Heart right ventricle (tissue), 16 donors: ENCODE measurements at regions not wholly inside any gene's neighbourhood (a gene's known extent, or its start where the extent isn't known, plus 50 kb on each side); places are given as distances from the start of the nearest gene placed in this dataset.
"Not testable (repeated sequence)": the region's sequence is repeated elsewhere in the genome, so short reads cannot be mapped to it uniquely, and the experiment has no call there.

Experiments
- ATAC-seq, 8 donors: fragments of 200-7000 bp; cut with Tn5 transposase; one replicate each; pipeline ENCODE4 v1.9.1; 2020; ENCODE audit warnings: mild to moderate bottlenecking in 8 of 8, moderate library complexity in 8 of 8, moderate number of reproducible peaks in 1 of 8
- DNase-seq, 2 donors: peaks; one replicate each; pipeline ENCODE4 v3.0.0-alpha.2; 2020
- H3K27ac ChIP-seq, 10 donors: fragments of 200-600 bp; sonication (generic) in 2 of 10; one replicate each; pipeline versions ENCODE4 v1.5.0 to v1.8.0; 2020 to 2022; ENCODE audit warnings: mild to moderate bottlenecking in 3 of 10
- H3K27me3 ChIP-seq, 7 donors: fragments of 200-600 bp; one replicate each; pipeline ENCODE4 v1.8.0; 2021 to 2022; ENCODE audit warnings: mild to moderate bottlenecking in 2 of 7
- H3K36me3 ChIP-seq, 9 donors: fragments of 200-600 bp; sonication (generic) in 1 of 9; one replicate each; pipeline versions ENCODE4 v1.5.0 to v1.8.0; 2020 to 2022; ENCODE audit warnings: mild to moderate bottlenecking in 2 of 9
- H3K4me1 ChIP-seq, 9 donors: fragments of 200-600 bp; sonication (generic) in 1 of 9; one replicate each; pipeline versions ENCODE4 v1.5.0 to v1.8.0; 2020 to 2022; ENCODE audit warnings: mild to moderate bottlenecking in 4 of 9
- H3K4me3 ChIP-seq, 10 donors: fragments of 200-600 bp; sonication (generic) in 2 of 10; one replicate each; pipeline versions ENCODE4 v1.5.0 to v1.8.0; 2020 to 2022; ENCODE audit warnings: mild to moderate bottlenecking in 7 of 10, moderate library complexity in 2 of 10
- H3K9me3 ChIP-seq, 11 donors: fragments of 200-600 bp in 10 of 11; sonication (generic) in 2 of 11; one replicate each; pipeline versions ENCODE4 v1.5.0 to v1.8.0; 2013 to 2022; ENCODE audit warnings: mild to moderate bottlenecking in 2 of 11, control low read depth in 1 of 11, moderate library complexity in 1 of 11
- WGBS, 2 donors: extraction: QIAGEN DNeasy Blood & Tissue Kit; methylation state at CpG; one replicate each; pipeline ENCODE4 v1.1.7; 2013; ENCODE audit warnings: inconsistent platforms in 1 of 2; 5-methylcytosine and 5-hydroxymethylcytosine counted together
- intact Hi-C, 10 donors: fragments of 100-400 bp; cut with DNase I; formaldehyde crosslinking; loops; one replicate each; pipeline versions ENCODE4 v1.11.1 to v1.14.2; 2022
- TF ChIP-seq, protein P1 (sequence below), 9 donors: fragments of 200-600 bp; sonication (generic) in 2 of 9; IDR thresholded peaks; one replicate each; pipeline versions ENCODE4 v1.5.0 to v1.8.0; 2021 to 2022; ENCODE audit warnings: antibody characterized with exemption in 9 of 9, mild to moderate bottlenecking in 5 of 9, moderate library complexity in 1 of 9
- donor health status: Arrhythmogenic right ventricular cardiomyopathy.
- donor health status: ischemic (EF 13 %, LVEDD 7.1; RV severe dilation, severe dysfunction).
- donor health status: healthy with polysubstance abuse.
- donor health status: DM: no; HTN: yes; CAD: no.
- donor health status: DM: no; HTN: no; CAD: no.
- donor health status: ischemic (EF 25% LVEDD 6.9; RV normal size, moderate dysfunction).
- donor health status: ischemic (EF 25% LVEDD 5.7; RV mildly dilated, moderate dysfunction).
- donor health status: healthy.
- donor health status: DM: yes; HTN: yes; CAD: no.
- donor health status: Ischemic cardiomyopathy.
- donor health status: ischemic (EF 35%, LVEDD 5.7; RV mildly dilated, moderate dysfunction).
- donor health status: nonischemic (EF 11% LVEDD 7.7; RV severe dilation, severe dysfunction).
- donor health status: DM: yes; HTN: yes; CAD: no.
- donor health status: PGD.
- donor health status: ischemic (EF 29% LVEDD 5.4; RV normal size, mild dysfunction).
- donor health status: nonischemic (EF 23%, LVEDD 6.1; RV moderate dilation, normal function).

GRCh38 chr4:25986807-25987206, 72.8 kb downstream of the SMIM20 start:
- Histone ChIP-seq H3K9me3 (peaks cover 0 to 4% (median 0%) of the 10 kb centered on the region in 11 donors), H3K36me3 (no peaks in the 10 kb centered on the region), H3K27me3 (no peaks in the 10 kb centered on the region), H3K27ac (no peak overlapping the region), H3K4me1 (peaks cover 0 to 14% (median 9%) of the 10 kb centered on the region in 9 donors), H3K4me3 (no peak overlapping the region)
- DNase-seq: no peak
- no peak for ATAC-seq
- 93 to 96% methylated on average over 7 of the region's 7 CpGs for WGBS, 2 donors
- TF ChIP-seq, protein P1, sequence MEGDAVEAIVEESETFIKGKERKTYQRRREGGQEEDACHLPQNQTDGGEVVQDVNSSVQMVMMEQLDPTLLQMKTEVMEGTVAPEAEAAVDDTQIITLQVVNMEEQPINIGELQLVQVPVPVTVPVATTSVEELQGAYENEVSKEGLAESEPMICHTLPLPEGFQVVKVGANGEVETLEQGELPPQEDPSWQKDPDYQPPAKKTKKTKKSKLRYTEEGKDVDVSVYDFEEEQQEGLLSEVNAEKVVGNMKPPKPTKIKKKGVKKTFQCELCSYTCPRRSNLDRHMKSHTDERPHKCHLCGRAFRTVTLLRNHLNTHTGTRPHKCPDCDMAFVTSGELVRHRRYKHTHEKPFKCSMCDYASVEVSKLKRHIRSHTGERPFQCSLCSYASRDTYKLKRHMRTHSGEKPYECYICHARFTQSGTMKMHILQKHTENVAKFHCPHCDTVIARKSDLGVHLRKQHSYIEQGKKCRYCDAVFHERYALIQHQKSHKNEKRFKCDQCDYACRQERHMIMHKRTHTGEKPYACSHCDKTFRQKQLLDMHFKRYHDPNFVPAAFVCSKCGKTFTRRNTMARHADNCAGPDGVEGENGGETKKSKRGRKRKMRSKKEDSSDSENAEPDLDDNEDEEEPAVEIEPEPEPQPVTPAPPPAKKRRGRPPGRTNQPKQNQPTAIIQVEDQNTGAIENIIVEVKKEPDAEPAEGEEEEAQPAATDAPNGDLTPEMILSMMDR (IDR thresholded peaks at IDR 0.05): no peak
- intact Hi-C loops: loop anchor here in 8 of 10 donors (5.0 to 10.0 kb wide), 7 partner anchors 60 to 428 kb away; partner anchors contain the start of gene RBPJ (in 1 of the 8)

GRCh38 chr4:25991340-25991739, 77.3 kb downstream of the SMIM20 start:
- H3K4me1 ChIP-seq: peaks cover 0 to 31% (median 9%) of the 10 kb centered on the region in 9 donors
- ATAC-seq (peak in 1 of 8 donors; percentile 16), DNase-seq (no peak)
- H3K36me3 ChIP-seq: no peaks in the 10 kb centered on the region
- intact Hi-C loops: loop anchor here in 2 of 10 donors (5.0 to 10.0 kb wide), 2 partner anchors 331 to 333 kb away; partner anchors contain the start of gene RBPJ (in 2 of the 2)
- H3K27ac ChIP-seq: no peak overlapping the region
- H3K9me3 ChIP-seq: no peaks in the 10 kb centered on the region
- no peaks in the 10 kb centered on the region for H3K27me3 ChIP-seq
- 71 to 83% methylated on average over 3 of the region's 3 CpGs for WGBS, 2 donors
- TF ChIP-seq, protein P1 (IDR thresholded peaks at IDR 0.05): no peak
- no peak overlapping the region for H3K4me3 ChIP-seq

DNA sequence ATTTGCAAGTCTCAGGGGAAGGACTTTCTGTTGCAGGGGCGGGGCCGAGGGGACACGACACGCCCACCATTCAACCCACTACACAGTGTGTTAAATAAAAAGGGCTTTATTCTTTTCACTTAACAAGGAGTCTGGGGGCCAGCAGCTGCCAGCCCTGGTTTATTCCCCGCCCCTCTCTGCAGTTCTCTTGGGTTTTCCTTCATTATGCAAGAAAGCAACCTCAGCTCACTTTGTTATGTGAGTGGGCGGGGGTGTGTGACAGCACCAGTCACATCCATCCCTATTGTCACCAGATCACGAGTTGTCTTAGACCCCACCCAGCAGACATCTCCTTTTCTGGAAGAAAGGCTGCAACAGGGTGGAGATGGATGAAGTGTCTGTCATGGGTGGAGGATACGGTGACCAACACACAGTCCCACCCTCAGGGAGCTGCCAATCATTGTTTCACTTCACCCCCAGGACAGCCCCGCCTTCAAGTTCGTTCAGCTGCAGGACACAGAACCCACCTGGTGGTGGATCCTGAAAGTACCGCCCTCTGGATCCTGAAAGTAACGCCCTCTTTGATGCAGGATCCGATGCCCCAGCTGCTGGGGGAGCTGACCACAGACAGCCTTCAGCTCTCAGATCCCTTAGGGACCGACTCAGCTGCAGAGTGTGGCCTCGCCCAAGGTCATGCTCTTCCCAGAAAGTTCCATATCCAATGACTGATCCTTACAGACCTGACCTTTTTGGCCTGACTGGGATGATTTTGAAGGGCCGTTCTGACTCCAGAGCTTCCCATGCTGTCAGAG, 79.6 kb downstream of the SMIM20 start:
- DNase-seq: peak; percentile 32 to 35
- Histone ChIP-seq H3K4me3 (no peak overlapping the region), H3K9me3 (no peaks in the 10 kb centered on the region), H3K4me1 (peaks cover 0 to 23% (median 0%) of the 10 kb centered on the region in 9 donors), H3K27me3 (no peaks in the 10 kb centered on the region), H3K36me3 (no peaks in the 10 kb centered on the region), H3K27ac (peak overlapping the region in 3 of 10 donors; percentile 8 to 35 (median 22))
- intact Hi-C loops: loop anchor here in 2 of 10 donors (5.0 to 10.0 kb wide), 2 partner anchors 329 to 331 kb away; partner anchors contain the start of gene RBPJ (in 2 of the 2)
- TF ChIP-seq, protein P1 (IDR thresholded peaks at IDR 0.05): peak in 6 of 9 donors; percentile 24 to 41 (median 34)
- WGBS, 2 donors: 53% methylated on average over 16 of the region's 16 CpGs
- ATAC-seq: peak; percentile 46 to 82 (median 68)

- WGBS, 2 donors: 70 to 76% methylated on average over 4 of the region's 4 CpGs
- H3K4me1 ChIP-seq: peaks cover 0 to 23% (median 0%) of the 10 kb centered on the region in 9 donors
- TF ChIP-seq, protein P1 (IDR thresholded peaks at IDR 0.05): peak in 1 of 9 donors; percentile 9
- not testable (repeated sequence) for H3K36me3 ChIP-seq, H3K4me3 ChIP-seq, H3K27me3 ChIP-seq, DNase-seq, H3K9me3 ChIP-seq
- intact Hi-C loops: loop anchor here in 2 of 10 donors (5.0 to 10.0 kb wide), 2 partner anchors 328 to 330 kb away; partner anchors contain the start of gene RBPJ (in 2 of the 2)
- ATAC-seq: peak in 3 of 8 donors; percentile 31 to 65 (median 34)
- H3K27ac ChIP-seq: peak overlapping the region in 3 of 10 donors; percentile 8 to 35 (median 22)
Observed at GRCh38 chr4:25994577-25994976, 80.6 kb downstream of the SMIM20 start.
